ENCODE measurements at regions not wholly inside any gene's neighbourhood (a gene's known extent, or its start where the extent isn't known, plus 50 kb on each side); places are given as distances from the start of the nearest gene placed in this dataset.

- Histone ChIP-seq H3K4me1 (ENCODE audit: low read depth) (no peaks in the 10 kb centered on the region), H3K27ac (no peak overlapping the region), H3K4me3 (no peak overlapping the region), H3K36me3 (no peaks in the 10 kb centered on the region), H3K9me3 (ENCODE audit: low read depth) (no peaks in the 10 kb centered on the region), H3K27me3 (no peaks in the 10 kb centered on the region)
- DNase-seq (ENCODE audit: low read depth in 1 of 2, low spot score in 1 of 2) = no peak
- TF ChIP-seq CTCF (IDR thresholded peaks at IDR 0.05; ENCODE audit: low read depth, low read length) = no peak
Measured at GRCh38 chr12:131458931-131459772, 251.7 kb upstream of the SFSWAP start.

- H3K27me3 ChIP-seq = no peaks in the 10 kb centered on the region
- no peak overlapping the region for H3K4me3 ChIP-seq
- no peaks in the 10 kb centered on the region for H3K36me3 ChIP-seq
- DNase-seq (ENCODE audit: low read depth in 1 of 2, low spot score in 1 of 2) = no peak
- H3K9me3 ChIP-seq (ENCODE audit: low read depth) = no peaks in the 10 kb centered on the region
- H3K27ac ChIP-seq = no peak overlapping the region
- H3K4me1 ChIP-seq (ENCODE audit: low read depth) = no peaks in the 10 kb centered on the region
- TF ChIP-seq CTCF (IDR thresholded peaks at IDR 0.05; ENCODE audit: low read depth, low read length) = no peak
Measured at GRCh38 chr12:131459773-131460365, 251.0 kb upstream of the SFSWAP start.

- Histone ChIP-seq H3K4me1 (ENCODE audit: low read depth) (no peaks in the 10 kb centered on the region), H3K9me3 (ENCODE audit: low read depth) (no peaks in the 10 kb centered on the region), H3K27me3 (no peaks in the 10 kb centered on the region), H3K4me3 (no peak overlapping the region), H3K27ac (no peak overlapping the region), H3K36me3 (no peaks in the 10 kb centered on the region)
- TF ChIP-seq CTCF (IDR thresholded peaks at IDR 0.05; ENCODE audit: low read depth, low read length) = no peak
- DNase-seq (ENCODE audit: low read depth in 1 of 2, low spot score in 1 of 2) = no peak
Measured at GRCh38 chr12:131460520-131460919, 250.4 kb upstream of the SFSWAP start.

- Histone ChIP-seq H3K36me3 (no peaks in the 10 kb centered on the region), H3K27ac (no peak overlapping the region), H3K4me1 (ENCODE audit: low read depth) (no peaks in the 10 kb centered on the region), H3K27me3 (no peaks in the 10 kb centered on the region), H3K9me3 (ENCODE audit: low read depth) (no peaks in the 10 kb centered on the region), H3K4me3 (no peak overlapping the region)
- DNase-seq (ENCODE audit: low read depth in 1 of 2, low spot score in 1 of 2) = no peak
- no peak for TF ChIP-seq CTCF (IDR thresholded peaks at IDR 0.05; ENCODE audit: low read depth, low read length)
Measured at GRCh38 chr12:131461096-131461495, 249.8 kb upstream of the SFSWAP start.

GRCh38 chr12:131463174-131463573, 247.7 kb upstream of the SFSWAP start:
- TF ChIP-seq CTCF (IDR thresholded peaks at IDR 0.05; ENCODE audit: low read depth, low read length) = no peak
- no peaks in the 10 kb centered on the region for H3K4me1 ChIP-seq (ENCODE audit: low read depth)
- H3K27me3 ChIP-seq = no peaks in the 10 kb centered on the region
- no peaks in the 10 kb centered on the region for H3K9me3 ChIP-seq (ENCODE audit: low read depth)
- no peak for DNase-seq (ENCODE audit: low read depth in 1 of 2, low spot score in 1 of 2)
- H3K4me3 ChIP-seq = no peak overlapping the region
- no peak overlapping the region for H3K27ac ChIP-seq
- H3K36me3 ChIP-seq = no peaks in the 10 kb centered on the region
